Nephron (organoid): ENCODE measurements at regions not wholly inside any gene's neighbourhood (a gene's known extent, or its start where the extent isn't known, plus 50 kb on each side); places are given as distances from the start of the nearest gene placed in this dataset.

Experiments used
- H3K27ac Mint-ChIP-seq, 3 experiments: 2 replicates each; pipeline ENCODE4 v1.8.0; 2020; ENCODE audit warnings: mixed read lengths in 3 of 3, mild to moderate bottlenecking in 2 of 3, moderate library complexity in 1 of 3
- H3K27me3 Mint-ChIP-seq: 2 replicates; pipeline ENCODE4 v1.8.0; 2021; ENCODE audit warnings: low read depth, mild to moderate bottlenecking, moderate library complexity, mixed read lengths
- H3K36me3 Mint-ChIP-seq: 2 replicates; pipeline ENCODE4 v1.8.0; 2020; ENCODE audit warnings: low read depth, mixed read lengths
- H3K4me1 Mint-ChIP-seq: 2 replicates; pipeline ENCODE4 v1.8.0; 2020; ENCODE audit warnings: mixed read lengths
- H3K4me3 Mint-ChIP-seq, 3 experiments: 2 replicates each; pipeline ENCODE4 v1.8.0; 2020; ENCODE audit warnings: mild to moderate bottlenecking in 3 of 3, mixed read lengths in 3 of 3, moderate library complexity in 2 of 3
- H3K9me3 Mint-ChIP-seq: 2 replicates; pipeline ENCODE4 v1.8.0; 2020; ENCODE audit warnings: mixed read lengths
- CTCF ChIP-seq, 3 experiments: fragments of 200-600 bp; sonication (generic); IDR thresholded peaks; one replicate each; pipeline ENCODE4 v1.5.0; 2021; ENCODE audit warnings: antibody characterized with exemption in 3 of 3; ENCODE audit not compliant: unreplicated experiment in 3 of 3

- H3K9me3 Mint-ChIP-seq = no peaks in the 10 kb centered on the region
- no peak overlapping the region for H3K27ac Mint-ChIP-seq
- peaks cover 9% of the 10 kb centered on the region for H3K4me1 Mint-ChIP-seq
- H3K4me3 Mint-ChIP-seq = no peak overlapping the region
- H3K27me3 Mint-ChIP-seq = no peaks in the 10 kb centered on the region
- TF ChIP-seq CTCF (IDR thresholded peaks at IDR 0.05; ENCODE audit: unreplicated experiment in 3 of 3) = no peak
- H3K36me3 Mint-ChIP-seq = no peaks in the 10 kb centered on the region
Observed at GRCh38 chr6:14344486-14344885, 226.9 kb downstream of the CD83 start.

DNA sequence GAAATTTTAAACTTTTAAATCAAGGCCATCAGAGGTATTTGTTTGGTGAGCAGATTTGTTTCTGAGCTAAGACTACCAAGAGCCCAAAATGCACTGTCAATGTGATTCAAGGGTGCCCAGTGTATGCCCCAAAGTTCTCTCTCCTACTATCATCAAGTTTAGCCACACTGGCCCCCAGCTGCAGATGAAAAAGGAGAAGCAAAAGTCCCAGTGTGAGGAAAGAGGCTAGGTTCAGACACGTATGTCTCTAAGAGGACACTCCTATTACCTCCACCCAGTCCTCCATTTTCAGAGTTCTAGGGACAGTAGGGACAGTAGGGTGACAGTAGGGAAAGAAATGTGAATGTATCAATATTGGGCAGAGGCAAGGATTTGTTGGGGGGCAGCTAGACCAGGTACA, 230.8 kb downstream of the CD83 start:
- H3K4me1 Mint-ChIP-seq = no peaks in the 10 kb centered on the region
- no peak overlapping the region for H3K4me3 Mint-ChIP-seq
- no peaks in the 10 kb centered on the region for H3K36me3 Mint-ChIP-seq
- H3K27me3 Mint-ChIP-seq = peaks cover 2% of the 10 kb centered on the region
- H3K9me3 Mint-ChIP-seq = no peaks in the 10 kb centered on the region
- no peak overlapping the region for H3K27ac Mint-ChIP-seq
- TF ChIP-seq CTCF (IDR thresholded peaks at IDR 0.05; ENCODE audit: unreplicated experiment in 3 of 3) = no peak

DNA sequence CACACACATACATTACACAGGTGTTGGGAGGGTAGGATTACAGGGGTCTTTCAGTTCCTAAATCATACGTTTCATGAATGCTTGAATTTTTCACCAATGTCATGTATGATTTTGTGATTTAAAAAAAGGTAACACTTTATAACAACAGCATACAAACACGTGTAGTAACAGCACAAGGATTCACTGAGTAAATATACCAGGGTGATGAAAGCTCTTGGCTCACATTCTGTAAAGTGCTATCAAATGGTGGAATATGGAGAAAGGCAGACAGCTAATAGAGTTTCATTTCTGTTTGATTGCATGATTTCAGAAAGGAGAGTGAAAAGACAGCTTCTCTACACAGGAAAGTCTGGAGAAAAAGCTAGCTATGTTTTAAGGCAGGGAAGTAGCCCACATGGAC, 231.9 kb downstream of the CD83 start:
- H3K27me3 Mint-ChIP-seq = peaks cover 5% of the 10 kb centered on the region
- no peaks in the 10 kb centered on the region for H3K36me3 Mint-ChIP-seq
- no peak overlapping the region for H3K27ac Mint-ChIP-seq
- no peaks in the 10 kb centered on the region for H3K9me3 Mint-ChIP-seq
- no peak for TF ChIP-seq CTCF (IDR thresholded peaks at IDR 0.05; ENCODE audit: unreplicated experiment in 3 of 3)
- H3K4me3 Mint-ChIP-seq = no peak overlapping the region
- H3K4me1 Mint-ChIP-seq = peaks cover 5% of the 10 kb centered on the region

DNA sequence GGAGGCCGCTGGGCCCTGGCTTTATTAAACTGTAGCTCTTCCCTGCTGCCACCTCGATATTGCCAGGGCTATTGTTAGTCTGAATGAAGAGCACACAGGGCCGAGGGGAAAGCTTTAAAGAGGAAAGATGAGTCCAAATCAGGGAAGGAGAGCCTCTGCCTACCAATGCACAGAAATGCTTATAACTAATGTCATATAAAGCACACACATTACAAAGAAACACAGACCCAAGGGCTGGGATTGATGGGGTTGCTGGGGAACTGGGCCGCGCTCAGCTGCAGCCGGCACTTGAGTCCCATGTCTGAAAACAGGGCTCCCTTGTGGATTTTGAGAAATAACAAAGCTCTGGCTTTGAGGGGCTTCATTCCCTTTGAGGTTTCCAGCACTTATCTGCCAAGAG, 232.6 kb downstream of the CD83 start:
- H3K27ac Mint-ChIP-seq = no peak overlapping the region
- no peaks in the 10 kb centered on the region for H3K9me3 Mint-ChIP-seq
- no peak for TF ChIP-seq CTCF (IDR thresholded peaks at IDR 0.05; ENCODE audit: unreplicated experiment in 3 of 3)
- peaks cover 5% of the 10 kb centered on the region for H3K27me3 Mint-ChIP-seq
- no peaks in the 10 kb centered on the region for H3K36me3 Mint-ChIP-seq
- peaks cover 11% of the 10 kb centered on the region for H3K4me1 Mint-ChIP-seq
- H3K4me3 Mint-ChIP-seq = no peak overlapping the region

- H3K4me1 Mint-ChIP-seq = peaks cover 12% of the 10 kb centered on the region
- H3K27me3 Mint-ChIP-seq = peaks cover 5% of the 10 kb centered on the region
- H3K27ac Mint-ChIP-seq = no peak overlapping the region
- H3K36me3 Mint-ChIP-seq = no peaks in the 10 kb centered on the region
- TF ChIP-seq CTCF (IDR thresholded peaks at IDR 0.05; ENCODE audit: unreplicated experiment in 3 of 3) = no peak
- H3K4me3 Mint-ChIP-seq = no peak overlapping the region
- H3K9me3 Mint-ChIP-seq = no peaks in the 10 kb centered on the region
Observed at GRCh38 chr6:14353281-14353680, 235.7 kb downstream of the CD83 start.

DNA sequence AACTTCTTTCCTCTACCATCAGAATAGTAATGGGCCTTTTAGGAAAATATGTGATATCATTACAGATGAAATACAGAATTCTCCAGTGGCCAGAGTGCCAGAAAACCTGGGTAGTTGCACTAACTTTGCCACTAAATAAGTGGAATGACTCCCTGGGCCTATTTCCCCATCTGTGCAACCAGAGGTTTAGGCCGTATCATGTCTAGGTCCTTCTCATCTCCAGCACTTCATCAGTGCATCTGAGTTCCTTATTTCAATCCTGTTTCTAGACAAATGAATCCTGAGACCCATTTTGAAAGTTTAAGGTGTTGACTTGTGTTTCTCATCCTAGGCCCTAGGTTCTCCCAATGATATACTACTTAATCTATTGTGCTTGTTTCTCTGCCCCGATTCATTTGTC, 236.2 kb downstream of the CD83 start:
- no peak for TF ChIP-seq CTCF (IDR thresholded peaks at IDR 0.05; ENCODE audit: unreplicated experiment in 3 of 3)
- no peak overlapping the region for H3K27ac Mint-ChIP-seq
- H3K27me3 Mint-ChIP-seq = peaks cover 5% of the 10 kb centered on the region
- H3K9me3 Mint-ChIP-seq = no peaks in the 10 kb centered on the region
- H3K4me3 Mint-ChIP-seq = no peak overlapping the region
- H3K4me1 Mint-ChIP-seq = peaks cover 12% of the 10 kb centered on the region
- no peaks in the 10 kb centered on the region for H3K36me3 Mint-ChIP-seq
